HG03565 (cell line): ENCODE measurements at regions not wholly inside any gene's neighbourhood (a gene's known extent, or its start where the extent isn't known, plus 50 kb on each side); places are given as distances from the start of the nearest gene placed in this dataset.
A peak's percentile ranks its signal among the peaks of the same experiment; 100 is the strongest.
"Not testable (repeated sequence)": the region's sequence is repeated elsewhere in the genome, so short reads cannot be mapped to it uniquely, and the experiment has no call there.

ENCODE experiments used
- ATAC-seq: cut with Tn5 transposase; IDR thresholded peaks from one replicate; pipeline ENCODE4 v1.9.1; 2021; ENCODE audit warnings: mild to moderate bottlenecking, moderate library complexity; ENCODE audit not compliant: unreplicated experiment

DNA sequence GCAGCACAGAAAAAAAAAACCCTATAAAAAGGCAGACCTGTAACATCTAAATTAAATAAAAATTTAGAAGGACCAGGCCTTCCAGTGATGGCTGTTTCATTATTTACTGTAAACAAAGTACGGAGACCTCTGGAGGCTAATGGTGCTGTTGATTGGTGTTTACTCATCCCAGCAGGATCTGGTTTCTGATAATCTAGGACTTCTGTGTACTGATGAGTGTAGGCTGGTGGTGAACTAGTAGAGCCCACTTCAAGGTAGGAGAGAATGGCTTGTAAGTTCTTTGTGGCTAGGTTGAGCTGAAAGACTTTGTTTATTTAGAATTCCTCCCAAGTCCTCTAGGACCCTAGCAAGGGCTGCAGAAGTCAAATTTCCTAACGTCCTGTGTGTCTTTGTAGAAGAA lies 398.1 kb upstream of the PITX2 start:
- no peak for ATAC-seq

- no peak for ATAC-seq
Measured at GRCh38 chr4:111022758-111023157, 399.9 kb upstream of the PITX2 start.

DNA sequence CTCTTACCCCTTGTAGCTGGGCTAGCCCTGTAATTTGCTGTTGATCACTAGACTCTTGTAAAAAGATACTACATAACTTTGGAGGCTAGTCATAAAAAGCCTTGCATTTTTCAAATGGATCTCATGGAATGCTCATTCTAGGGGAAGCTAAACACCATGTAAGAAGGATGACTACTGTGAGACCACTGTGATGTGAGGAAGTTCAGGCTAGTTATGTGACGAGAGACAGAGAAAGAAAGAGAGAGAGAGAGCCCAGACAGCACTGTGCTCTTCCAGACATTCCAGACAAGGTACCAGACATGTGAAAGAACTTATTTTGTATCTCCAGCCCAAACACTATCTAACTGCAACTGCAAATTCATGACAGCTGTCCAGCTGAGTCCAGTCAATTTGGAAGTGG lies 404.6 kb upstream of the PITX2 start:
- ATAC-seq = no peak

GRCh38 chr4:111028795-111029194 lies 405.9 kb upstream of the PITX2 start:
- ATAC-seq = no peak

DNA sequence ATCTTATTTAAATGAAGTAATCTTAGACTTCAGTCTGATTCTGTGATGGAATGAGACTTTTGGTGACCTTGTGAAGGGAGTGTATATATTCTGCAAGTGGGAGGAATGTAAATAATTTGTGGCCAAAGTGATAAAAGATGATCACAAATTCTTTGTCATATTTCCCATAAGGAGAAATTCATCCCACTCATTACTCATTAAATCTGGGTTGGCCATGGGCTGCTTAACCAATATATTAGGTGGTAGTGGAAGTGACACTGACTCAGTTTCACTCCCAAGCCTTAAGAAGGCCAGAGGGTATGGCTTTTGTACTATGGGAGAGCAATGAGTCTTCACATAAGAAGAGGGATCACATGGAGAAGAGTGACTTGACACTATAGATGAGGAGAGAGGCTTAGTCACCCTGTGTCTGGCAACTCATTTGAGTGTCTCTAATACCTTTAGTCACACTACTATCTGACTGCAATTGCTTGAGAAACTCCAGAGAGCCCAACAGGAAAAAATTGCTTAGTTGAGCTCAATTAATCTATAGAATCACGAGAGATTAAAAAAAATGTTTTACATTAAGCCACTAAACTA lies 408.2 kb upstream of the PITX2 start:
- no peak for ATAC-seq

DNA sequence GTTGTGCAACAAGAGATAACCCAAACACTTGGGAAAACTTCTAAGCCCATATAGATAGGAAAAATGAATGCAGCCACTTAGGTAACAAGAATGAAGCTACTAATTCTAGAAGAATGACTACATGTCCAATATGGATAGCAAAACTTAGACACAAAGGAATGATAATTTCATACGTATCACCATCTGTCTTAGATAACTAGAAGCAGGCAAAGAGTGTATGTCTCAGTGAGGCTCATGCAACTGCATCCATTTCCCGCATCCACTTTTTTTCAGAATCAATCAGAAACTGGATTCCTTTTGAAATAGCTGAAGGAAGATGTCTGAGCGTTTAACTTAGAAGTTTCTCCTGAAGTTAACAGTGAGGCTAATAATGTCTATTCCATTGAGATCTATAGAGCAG lies 408.7 kb upstream of the PITX2 start:
- no peak for ATAC-seq

DNA sequence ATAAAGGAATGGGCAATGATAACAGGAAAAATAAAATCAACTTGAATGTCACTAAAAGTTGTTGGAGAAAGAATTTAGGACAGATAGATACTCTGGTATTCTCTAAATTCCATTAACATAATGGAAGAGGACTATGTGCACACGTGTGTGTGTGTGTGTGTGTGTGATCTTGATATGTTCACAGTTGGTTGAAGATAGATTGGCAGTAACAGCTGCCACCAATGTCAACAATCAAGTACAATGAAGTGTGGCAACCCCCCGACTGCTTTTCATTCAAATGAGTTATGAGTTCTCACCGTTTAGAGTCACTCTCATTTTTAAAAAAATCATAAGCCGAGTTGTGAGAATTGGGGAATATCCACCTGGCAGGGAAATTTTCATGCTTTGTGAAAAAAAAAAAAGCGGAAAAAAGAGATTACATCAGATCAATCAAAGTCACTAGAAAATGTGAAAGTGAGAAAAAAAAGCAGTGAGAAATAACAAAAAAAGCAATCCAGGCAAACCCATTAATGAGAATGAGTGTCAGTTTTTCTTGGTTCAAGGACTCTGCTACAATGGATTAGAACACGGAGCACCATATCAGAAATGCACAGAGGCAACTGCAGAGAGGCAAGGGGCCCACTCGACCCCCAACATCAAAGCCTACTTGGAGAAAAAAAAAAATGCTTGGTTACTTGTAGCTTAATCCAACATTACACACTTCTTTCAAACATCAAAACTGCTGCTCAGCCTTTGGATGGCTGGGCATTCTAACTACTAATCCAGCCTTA lies 414.9 kb upstream of the PITX2 start:
- ATAC-seq = no peak

- no peak for ATAC-seq
Measured at GRCh38 chr4:111040904-111041303, 418.0 kb upstream of the PITX2 start.

GRCh38 chr4:111043286-111043685 lies 420.4 kb upstream of the PITX2 start:
- ATAC-seq = no peak

- ATAC-seq = no peak
Measured at GRCh38 chr4:111045992-111046391, 423.1 kb upstream of the PITX2 start.

DNA sequence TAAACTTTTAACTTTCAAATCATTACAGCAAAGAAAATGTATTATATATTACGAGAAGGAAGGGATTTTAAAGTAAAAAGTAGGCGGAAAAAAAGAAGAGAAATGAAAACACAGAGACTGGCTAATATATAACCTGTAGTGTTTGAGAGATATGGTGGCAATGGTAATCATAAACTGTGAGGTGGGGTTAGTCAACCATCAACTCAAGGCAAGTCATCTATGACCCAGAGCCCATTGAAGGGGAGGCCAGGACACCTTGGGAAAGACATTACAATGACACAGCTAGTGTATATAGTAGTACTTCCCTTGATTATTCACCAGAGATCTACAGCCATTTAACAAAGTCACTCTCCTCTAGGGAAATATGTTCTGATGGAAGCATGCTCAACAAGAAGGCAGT lies 423.9 kb upstream of the PITX2 start:
- ATAC-seq = no peak

DNA sequence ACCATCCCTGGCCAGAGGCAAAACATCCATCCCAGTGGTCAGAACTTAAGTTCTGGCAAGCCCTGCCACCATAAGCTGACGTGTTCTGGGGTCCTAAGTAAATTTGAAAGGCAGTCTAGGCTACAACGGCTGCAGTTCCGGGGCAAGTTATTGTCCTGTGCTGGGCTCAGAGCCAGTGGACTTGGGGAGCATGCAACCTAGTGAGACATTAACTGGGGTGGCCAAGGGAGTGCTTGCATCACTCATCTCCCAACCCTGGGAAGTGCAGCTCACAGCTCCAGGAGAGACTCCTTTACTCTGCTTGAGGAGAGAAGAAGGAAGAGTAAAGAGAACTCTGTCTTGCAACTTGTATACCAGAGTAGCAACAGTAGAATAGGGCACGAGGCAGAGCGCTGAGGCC lies 425.4 kb upstream of the PITX2 start:
- no peak for ATAC-seq

GRCh38 chr4:111064342-111064993 lies 441.6 kb upstream of the PITX2 start:
- ATAC-seq = peak; percentile 60

- ATAC-seq = no peak
Measured at GRCh38 chr4:111066001-111066400, 443.1 kb upstream of the PITX2 start.

DNA sequence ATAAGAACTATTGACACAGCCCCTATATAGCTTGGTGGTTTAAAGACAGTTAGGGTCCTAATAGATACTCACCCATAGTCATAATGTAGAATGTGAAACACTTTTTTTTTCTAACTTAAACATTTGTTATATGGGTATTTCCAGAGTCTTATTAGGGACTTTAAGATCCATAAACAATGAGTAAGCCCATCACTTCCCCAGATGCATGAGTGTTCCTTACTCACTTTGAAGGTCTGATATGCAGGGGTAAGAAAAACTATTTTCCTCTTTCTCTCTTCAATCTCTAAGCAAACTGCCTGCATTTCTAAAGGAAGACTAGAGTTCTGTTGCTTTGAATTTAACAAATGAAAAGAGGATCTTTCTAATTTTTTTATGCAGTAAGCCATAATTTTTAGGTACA lies 443.6 kb upstream of the PITX2 start:
- ATAC-seq = no peak

GRCh38 chr4:111066887-111067286 lies 444.0 kb upstream of the PITX2 start:
- no peak for ATAC-seq

DNA sequence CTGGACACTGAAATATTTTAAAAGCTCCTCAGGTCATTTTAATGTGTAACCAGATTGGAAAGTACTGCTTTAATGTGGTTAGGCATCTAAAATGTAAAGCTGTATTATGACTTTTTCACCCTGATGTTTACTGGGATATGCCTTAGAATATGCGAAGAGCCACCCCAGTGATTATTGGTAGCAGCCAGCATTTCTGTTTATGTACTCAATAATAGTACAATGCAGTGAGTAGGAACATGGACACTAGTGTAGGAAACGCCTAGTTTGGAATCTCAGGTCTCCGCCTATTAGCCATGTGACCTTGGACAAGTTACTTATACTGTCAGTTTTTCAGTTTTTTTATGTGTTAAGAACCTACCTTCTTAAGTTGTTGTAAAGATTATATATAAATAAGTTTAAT lies 446.0 kb upstream of the PITX2 start:
- ATAC-seq = no peak

DNA sequence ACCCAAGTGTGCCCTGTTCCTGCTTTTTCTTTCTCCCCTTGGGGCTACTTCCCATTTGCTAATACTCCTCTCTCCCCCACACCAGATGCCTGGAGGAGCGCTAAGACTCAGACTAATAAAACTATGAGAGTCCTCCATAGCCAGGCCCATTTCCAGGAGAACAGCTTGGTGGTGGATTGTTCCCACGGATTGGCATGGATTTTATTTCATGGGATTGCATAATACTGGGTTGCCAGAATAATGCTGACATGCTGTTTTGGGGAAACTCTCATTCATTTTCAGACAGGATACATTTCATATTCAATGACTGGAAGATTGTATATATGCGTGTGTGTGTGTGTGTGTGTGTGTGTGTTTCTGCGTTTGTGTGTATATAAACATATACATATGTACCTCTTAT lies 447.5 kb upstream of the PITX2 start:
- no peak for ATAC-seq

DNA sequence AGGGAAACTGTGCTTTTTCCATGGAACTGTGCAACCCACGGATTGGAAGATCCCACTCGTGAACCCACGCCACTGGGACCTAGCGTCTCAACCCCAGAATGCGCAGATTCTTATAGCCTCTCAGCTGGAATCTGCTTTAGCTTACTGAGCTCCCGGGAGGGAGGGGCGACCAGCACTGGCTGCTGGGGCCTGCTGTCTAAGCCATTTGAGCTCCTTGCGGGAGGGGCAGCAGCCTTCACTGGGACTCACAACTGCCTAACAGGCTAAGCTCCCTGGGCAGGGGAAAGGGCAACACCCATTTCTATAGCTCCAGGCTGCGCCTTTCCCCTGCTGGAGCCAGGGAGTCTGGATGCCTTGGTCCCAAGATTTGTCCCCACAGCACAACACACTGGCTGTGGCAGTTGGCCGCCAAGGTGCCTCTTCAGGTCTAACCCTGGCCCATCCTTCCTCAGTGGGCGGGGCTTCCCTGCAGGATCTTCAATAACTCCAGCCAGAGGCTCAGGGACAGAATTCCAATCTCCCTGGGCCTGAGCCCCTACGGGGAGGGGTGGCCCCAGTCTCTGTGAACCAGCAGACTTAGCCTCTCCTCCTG lies 451.7 kb upstream of the PITX2 start:
- no peak for ATAC-seq

GRCh38 chr4:111076299-111076698 lies 453.4 kb upstream of the PITX2 start:
- ATAC-seq = not testable (repeated sequence)

- ATAC-seq = no peak
Measured at GRCh38 chr4:111108153-111108552, 485.3 kb upstream of the PITX2 start.

DNA sequence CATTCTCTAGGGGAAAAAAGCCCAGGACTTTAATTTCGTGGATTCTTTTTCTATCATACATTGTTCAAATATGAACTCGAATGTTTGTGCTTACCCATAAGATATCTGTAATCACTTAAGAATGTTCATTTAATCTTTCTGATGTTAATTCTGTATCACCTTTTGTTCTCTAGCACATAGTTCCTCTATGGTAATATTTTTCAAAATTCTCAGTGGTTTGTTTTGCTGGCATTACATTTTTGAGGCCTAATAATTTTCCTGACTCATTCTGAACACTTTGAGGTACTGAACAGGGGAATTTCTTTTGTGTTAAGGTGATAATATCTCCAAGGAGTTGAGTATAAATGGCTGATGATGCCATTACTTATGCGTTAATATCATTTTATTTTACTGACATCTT lies 490.7 kb upstream of the PITX2 start:
- no peak for ATAC-seq
